ENCODE measurements at regions not wholly inside any gene's neighbourhood (a gene's known extent, or its start where the extent isn't known, plus 50 kb on each side); places are given as distances from the start of the nearest gene placed in this dataset.

DNA sequence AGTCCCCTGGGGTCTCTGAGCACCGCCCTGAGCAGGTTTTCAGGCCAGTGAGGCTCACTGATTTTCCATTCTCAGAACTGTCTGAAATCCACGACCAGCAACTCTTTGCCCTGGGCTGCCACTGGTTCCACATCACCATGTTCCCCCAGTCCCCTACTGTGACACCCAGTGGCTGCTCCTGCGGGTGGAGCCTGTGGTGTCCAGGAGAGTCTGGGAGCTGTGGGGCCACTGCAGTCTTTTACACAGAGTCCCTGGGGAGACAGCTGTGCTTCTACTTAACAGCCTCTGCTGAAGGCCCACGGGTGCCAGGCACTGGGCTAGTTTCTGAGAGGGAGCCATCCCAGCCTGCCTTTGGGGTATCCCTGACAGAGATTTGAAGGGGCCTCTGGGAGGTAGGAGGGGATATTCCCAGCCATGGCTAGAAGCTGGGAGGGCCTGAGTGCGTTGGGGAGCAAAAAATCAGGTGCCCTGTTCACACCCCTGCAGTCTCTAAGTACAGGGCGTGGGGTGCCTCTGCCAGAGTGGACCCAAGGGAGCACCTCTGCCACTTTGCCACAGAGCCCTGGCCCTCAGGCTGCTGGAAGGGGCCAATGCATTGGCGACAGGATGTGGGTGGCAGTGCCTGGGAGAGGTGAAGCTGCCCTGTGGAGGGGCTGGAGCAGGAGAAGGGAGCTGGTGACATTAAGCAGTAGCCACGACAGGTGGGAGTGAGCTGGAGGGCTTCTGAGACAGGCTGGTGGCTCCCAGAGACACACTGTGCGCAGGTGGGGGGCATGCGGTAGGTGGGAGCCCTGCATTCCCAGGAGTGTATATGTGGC is 200.2 kb upstream of the ZNF536 start:
- no peaks in the 10 kb centered on the region for H3K4me1 ChIP-seq (ENCODE audit: control insufficient read depth, insufficient read depth, low read length)

DNA sequence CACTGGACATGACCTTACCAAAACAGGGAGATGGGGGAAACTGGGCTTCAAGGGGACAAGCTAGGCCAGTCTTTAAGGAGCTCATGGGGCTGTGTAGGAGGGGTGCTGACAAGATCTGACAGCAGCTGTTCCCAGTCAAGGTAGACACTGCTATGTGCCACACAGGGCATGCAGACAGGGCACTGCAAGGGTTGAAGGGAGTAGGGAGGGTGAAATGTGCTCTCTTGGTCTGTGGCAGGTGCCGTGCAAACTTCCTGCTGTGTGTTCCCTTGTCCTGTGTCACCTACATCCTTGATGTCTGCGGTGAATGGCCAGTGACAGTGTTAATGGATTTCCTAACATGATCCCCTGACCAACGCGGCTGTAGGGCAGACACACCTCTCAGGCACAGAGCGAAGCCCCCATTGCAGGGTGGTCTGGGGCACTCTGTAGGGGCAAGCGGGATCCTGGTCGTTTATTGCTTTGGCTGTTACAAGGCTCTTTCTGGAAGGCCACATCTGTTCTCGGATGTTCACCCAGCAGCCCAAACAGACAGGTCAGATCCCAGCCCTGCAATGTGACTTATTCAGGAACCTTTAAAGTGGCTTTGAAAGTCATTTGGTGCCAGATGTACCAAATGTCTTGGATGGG is 199.5 kb upstream of the ZNF536 start:
- no peaks in the 10 kb centered on the region for H3K36me3 ChIP-seq (ENCODE audit: control insufficient read depth, insufficient read depth, low read length)
- no peaks in the 10 kb centered on the region for H3K4me1 ChIP-seq (ENCODE audit: control insufficient read depth, insufficient read depth, low read length)
- H3K9ac ChIP-seq (ENCODE audit: low read length) = no peak overlapping the region
- H3K27me3 ChIP-seq (ENCODE audit: control insufficient read depth, insufficient read depth, low read length) = no peaks in the 10 kb centered on the region
- no peaks in the 10 kb centered on the region for H3K9me3 ChIP-seq (ENCODE audit: control insufficient read depth, low read length)
- H3K4me3 ChIP-seq (ENCODE audit: low read length) = no peak overlapping the region

More for the DNA sequence above, 200.2 kb upstream of the ZNF536 start:
- H3K27me3 ChIP-seq (ENCODE audit: control insufficient read depth, insufficient read depth, low read length) = no peaks in the 10 kb centered on the region
- H3K9me3 ChIP-seq (ENCODE audit: control insufficient read depth, low read length) = no peaks in the 10 kb centered on the region
- H3K9ac ChIP-seq (ENCODE audit: low read length) = no peak overlapping the region
- H3K4me3 ChIP-seq (ENCODE audit: low read length) = no peak overlapping the region
- no peaks in the 10 kb centered on the region for H3K36me3 ChIP-seq (ENCODE audit: control insufficient read depth, insufficient read depth, low read length)

DNA sequence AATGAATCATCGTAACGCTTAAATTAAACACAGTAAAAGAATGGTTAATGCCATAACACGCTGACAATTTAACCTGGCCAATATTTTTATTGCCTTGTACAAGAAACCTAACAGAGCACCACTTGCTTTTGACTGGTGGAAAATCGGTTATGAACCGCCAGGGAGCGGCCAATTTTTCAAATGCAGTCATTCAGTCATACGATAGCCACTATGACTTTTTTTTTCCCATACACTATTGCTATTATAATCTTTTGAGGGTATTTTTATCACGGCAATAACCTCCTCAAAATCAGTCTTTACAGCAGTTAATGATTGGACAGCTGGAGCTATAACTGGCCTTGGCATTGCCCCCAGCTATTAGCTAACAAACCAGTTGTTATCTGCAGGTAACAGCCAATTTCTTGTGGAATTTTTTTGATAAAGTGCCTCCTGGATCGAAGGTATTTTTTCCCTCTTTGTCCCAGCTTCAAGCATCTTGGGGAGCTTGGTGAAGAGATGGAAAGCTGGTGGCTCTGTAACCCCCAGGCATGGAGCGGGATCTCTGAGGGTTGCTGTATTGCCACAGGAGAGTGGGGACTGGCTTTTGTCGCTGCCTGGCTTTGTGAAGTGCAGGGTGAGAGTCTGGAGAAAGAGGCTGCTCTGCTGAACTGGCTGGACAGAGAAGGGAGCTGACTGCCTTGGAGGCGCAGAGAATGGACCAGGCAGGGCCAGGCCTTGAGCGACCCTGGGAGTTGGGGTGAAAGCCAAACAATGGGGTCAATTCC is 198.4 kb upstream of the ZNF536 start:
- Histone ChIP-seq H3K4me1 (ENCODE audit: control insufficient read depth, insufficient read depth, low read length) (no peaks in the 10 kb centered on the region), H3K36me3 (ENCODE audit: control insufficient read depth, insufficient read depth, low read length) (no peaks in the 10 kb centered on the region), H3K9me3 (ENCODE audit: control insufficient read depth, low read length) (no peaks in the 10 kb centered on the region), H3K4me3 (ENCODE audit: low read length) (no peak overlapping the region), H3K9ac (ENCODE audit: low read length) (no peak overlapping the region), H3K27me3 (ENCODE audit: control insufficient read depth, insufficient read depth, low read length) (no peaks in the 10 kb centered on the region)

DNA sequence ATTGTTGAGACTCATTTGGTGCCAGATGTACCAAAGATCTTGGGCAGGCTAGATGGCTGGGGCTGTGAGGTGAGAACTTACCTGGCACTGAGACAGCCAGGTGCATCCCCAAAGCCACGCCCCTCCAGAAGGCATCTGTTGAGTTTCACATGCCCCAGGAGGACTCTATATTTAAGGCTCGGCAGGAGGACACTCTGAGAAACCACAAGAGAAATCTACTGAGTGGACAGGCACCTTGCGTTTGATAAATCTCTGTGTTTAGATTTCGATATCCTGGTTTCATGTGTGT is 197.9 kb upstream of the ZNF536 start:
- Histone ChIP-seq H3K4me3 (ENCODE audit: low read length) (no peak overlapping the region), H3K9ac (ENCODE audit: low read length) (no peak overlapping the region), H3K36me3 (ENCODE audit: control insufficient read depth, insufficient read depth, low read length) (no peaks in the 10 kb centered on the region), H3K27me3 (ENCODE audit: control insufficient read depth, insufficient read depth, low read length) (no peaks in the 10 kb centered on the region), H3K4me1 (ENCODE audit: control insufficient read depth, insufficient read depth, low read length) (no peaks in the 10 kb centered on the region), H3K9me3 (ENCODE audit: control insufficient read depth, low read length) (no peaks in the 10 kb centered on the region)

DNA sequence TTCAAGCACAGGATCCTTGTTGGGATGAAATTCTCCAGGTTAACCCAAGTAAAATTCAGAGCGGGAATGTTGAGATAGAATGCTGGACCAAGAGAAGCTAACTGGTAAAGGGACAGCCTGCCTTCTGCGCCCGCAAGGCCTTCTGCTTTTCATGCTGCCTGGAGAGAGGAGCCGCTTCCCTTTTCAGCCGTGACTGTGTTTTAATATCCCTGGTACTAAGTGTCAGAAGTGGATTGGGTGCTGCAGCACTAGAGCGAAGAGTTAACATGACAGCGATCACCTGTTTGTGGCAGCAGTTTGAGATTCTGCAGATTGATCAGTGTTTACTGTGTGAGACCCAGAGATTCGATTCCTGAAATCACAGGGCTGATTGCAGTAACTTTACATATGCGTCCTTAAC is 197.4 kb upstream of the ZNF536 start:
- Histone ChIP-seq H3K36me3 (ENCODE audit: control insufficient read depth, insufficient read depth, low read length) (no peaks in the 10 kb centered on the region), H3K9me3 (ENCODE audit: control insufficient read depth, low read length) (no peaks in the 10 kb centered on the region), H3K9ac (ENCODE audit: low read length) (no peak overlapping the region), H3K4me1 (ENCODE audit: control insufficient read depth, insufficient read depth, low read length) (no peaks in the 10 kb centered on the region), H3K4me3 (ENCODE audit: low read length) (no peak overlapping the region), H3K27me3 (ENCODE audit: control insufficient read depth, insufficient read depth, low read length) (no peaks in the 10 kb centered on the region)

DNA sequence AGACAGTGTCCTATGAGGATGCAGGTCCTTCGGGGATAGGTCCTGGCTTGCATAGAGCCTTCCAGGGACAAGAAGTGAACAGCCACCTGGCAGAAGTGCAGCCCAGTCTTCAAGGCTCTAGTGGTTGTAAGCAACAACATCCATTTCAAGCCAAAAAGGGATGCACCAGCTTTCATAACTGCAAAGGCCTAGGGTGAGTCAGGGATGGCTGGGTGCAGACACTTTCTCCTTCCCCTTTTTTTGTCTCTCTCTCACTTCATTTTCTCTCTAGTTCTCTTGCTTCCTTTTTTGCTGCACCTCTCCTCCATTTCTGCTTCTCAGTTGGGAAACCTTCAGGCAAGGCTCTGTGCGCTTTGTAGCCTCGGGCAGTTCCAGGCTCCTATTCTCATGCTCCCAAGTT is 196.2 kb upstream of the ZNF536 start:
- no peaks in the 10 kb centered on the region for H3K4me1 ChIP-seq (ENCODE audit: control insufficient read depth, insufficient read depth, low read length)
- no peak overlapping the region for H3K9ac ChIP-seq (ENCODE audit: low read length)
- no peak overlapping the region for H3K4me3 ChIP-seq (ENCODE audit: low read length)
- H3K9me3 ChIP-seq (ENCODE audit: control insufficient read depth, low read length) = no peaks in the 10 kb centered on the region
- H3K36me3 ChIP-seq (ENCODE audit: control insufficient read depth, insufficient read depth, low read length) = no peaks in the 10 kb centered on the region
- H3K27me3 ChIP-seq (ENCODE audit: control insufficient read depth, insufficient read depth, low read length) = no peaks in the 10 kb centered on the region

DNA sequence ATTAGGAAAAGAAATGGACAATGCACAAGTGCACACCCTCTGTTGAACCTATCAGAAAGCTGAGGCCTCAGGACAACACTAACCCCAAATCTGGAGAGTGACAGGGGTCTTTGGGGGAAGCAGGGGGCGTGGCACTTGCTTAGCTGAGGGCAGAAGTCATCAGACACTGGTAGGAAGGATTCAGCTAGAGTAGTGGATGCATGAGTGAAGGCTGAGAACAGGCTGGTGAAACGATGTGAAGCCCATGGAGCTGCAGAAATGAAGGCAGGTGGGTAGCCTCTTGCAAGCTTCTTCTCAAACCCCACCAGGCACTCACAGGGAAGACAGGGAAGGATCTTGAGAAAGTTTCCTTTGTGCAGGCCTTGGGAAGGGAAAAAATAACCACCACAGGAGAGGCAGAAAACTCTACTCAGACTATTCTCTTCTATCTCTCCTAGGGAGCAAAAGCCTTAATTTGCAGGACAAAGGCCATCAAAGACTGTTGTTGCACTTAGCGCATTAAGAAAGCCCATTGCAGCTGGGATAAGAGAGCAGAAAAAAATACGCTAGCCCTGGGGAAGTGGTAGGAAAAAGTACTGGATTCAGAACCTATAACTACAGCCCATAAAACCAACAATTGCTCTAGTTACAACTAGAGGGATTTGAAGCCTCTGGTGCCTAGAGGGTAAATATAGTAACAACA is 193.3 kb upstream of the ZNF536 start:
- Histone ChIP-seq H3K4me1 (ENCODE audit: control insufficient read depth, insufficient read depth, low read length) (no peaks in the 10 kb centered on the region), H3K9ac (ENCODE audit: low read length) (no peak overlapping the region), H3K27me3 (ENCODE audit: control insufficient read depth, insufficient read depth, low read length) (no peaks in the 10 kb centered on the region), H3K9me3 (ENCODE audit: control insufficient read depth, low read length) (no peaks in the 10 kb centered on the region), H3K36me3 (ENCODE audit: control insufficient read depth, insufficient read depth, low read length) (no peaks in the 10 kb centered on the region), H3K4me3 (ENCODE audit: low read length) (no peak overlapping the region)

DNA sequence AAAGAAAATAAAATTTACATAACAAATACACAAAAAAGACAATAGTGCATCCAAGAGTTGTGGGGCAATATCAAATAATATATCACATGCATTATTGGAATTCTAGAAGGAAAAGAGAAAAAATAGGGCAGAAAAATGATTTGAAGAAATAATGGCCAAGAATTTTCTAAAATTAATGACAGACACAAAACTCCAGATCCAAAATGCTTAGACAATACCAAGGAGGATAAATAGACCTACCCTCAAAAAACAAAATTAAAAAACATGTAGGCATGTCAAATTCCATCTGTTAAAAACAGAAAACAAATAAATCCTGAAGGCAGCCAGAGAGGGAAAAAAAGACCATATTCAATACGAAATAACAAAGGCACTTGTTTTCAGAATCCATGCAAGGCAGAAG is 191.5 kb upstream of the ZNF536 start:
- Histone ChIP-seq H3K27me3 (ENCODE audit: control insufficient read depth, insufficient read depth, low read length) (no peaks in the 10 kb centered on the region), H3K4me1 (ENCODE audit: control insufficient read depth, insufficient read depth, low read length) (no peaks in the 10 kb centered on the region), H3K9me3 (ENCODE audit: control insufficient read depth, low read length) (no peaks in the 10 kb centered on the region), H3K36me3 (ENCODE audit: control insufficient read depth, insufficient read depth, low read length) (no peaks in the 10 kb centered on the region), H3K4me3 (ENCODE audit: low read length) (no peak overlapping the region), H3K9ac (ENCODE audit: low read length) (no peak overlapping the region)

DNA sequence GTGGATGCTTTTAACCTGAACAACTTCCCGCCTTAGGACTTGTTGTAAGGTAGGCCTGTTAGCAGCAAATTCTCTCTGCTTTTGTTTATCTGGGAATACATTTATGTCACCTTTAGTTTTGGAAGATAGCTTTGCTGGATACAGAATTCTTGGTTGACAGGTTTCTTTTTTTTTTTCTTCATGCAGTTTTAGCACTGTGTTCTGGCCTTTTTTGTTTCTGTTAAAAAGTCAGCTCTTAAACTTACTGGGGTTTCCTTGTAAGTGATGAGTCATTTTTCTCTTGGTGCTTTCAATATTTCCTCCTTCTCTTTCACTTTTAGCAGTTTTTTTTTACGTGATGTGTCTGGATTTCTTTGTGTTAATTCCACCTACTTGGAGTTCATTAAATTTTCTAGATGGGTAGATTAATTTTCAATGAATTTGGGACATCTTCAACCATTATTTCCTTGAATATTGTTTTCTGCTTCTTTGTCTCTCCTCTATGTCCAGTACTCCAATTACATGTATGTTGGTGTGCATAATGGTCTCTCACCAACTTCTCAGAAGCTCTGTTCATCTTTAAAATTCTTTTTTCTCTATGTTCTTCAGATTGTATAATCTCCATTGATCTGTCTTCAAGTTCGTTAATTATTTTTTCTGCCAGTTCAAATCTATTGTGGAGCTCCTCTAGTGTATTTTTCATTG is 188.2 kb upstream of the ZNF536 start:
- Histone ChIP-seq H3K4me3 (ENCODE audit: low read length) (no peak overlapping the region), H3K27me3 (ENCODE audit: control insufficient read depth, insufficient read depth, low read length) (no peaks in the 10 kb centered on the region), H3K36me3 (ENCODE audit: control insufficient read depth, insufficient read depth, low read length) (no peaks in the 10 kb centered on the region), H3K4me1 (ENCODE audit: control insufficient read depth, insufficient read depth, low read length) (no peaks in the 10 kb centered on the region), H3K9ac (ENCODE audit: low read length) (no peak overlapping the region), H3K9me3 (ENCODE audit: control insufficient read depth, low read length) (no peaks in the 10 kb centered on the region)

DNA sequence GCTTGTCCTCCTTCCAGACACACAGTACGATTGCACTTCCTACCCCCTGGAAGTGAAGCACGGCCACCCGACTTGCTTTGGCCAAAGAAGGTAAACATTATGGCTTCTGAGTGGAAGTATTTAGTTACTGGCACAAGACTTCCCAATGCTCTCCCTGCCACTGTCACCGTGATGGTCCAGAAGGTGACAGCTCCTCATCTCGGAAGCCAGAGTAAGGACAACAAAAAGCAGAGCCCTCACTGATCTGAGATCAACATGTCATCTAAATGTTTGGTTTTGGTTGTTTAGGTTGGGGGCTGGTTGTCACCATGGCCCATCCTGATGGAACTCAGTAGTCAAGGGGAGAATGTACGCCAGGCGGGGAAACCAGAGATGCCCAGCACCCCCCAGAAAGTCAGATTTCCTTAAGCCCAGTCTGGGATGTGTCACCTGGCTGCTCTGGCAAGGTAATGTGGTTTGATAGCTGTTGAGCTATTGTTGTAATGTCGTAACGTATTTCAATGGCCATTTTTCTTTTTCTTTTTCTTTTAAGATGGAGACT is 170.1 kb upstream of the ZNF536 start:
- Histone ChIP-seq H3K4me1 (ENCODE audit: control insufficient read depth, insufficient read depth, low read length) (no peaks in the 10 kb centered on the region), H3K9ac (ENCODE audit: low read length) (no peak overlapping the region), H3K4me3 (ENCODE audit: low read length) (no peak overlapping the region), H3K27me3 (ENCODE audit: control insufficient read depth, insufficient read depth, low read length) (no peaks in the 10 kb centered on the region), H3K9me3 (ENCODE audit: control insufficient read depth, low read length) (no peaks in the 10 kb centered on the region), H3K36me3 (ENCODE audit: control insufficient read depth, insufficient read depth, low read length) (no peaks in the 10 kb centered on the region)

DNA sequence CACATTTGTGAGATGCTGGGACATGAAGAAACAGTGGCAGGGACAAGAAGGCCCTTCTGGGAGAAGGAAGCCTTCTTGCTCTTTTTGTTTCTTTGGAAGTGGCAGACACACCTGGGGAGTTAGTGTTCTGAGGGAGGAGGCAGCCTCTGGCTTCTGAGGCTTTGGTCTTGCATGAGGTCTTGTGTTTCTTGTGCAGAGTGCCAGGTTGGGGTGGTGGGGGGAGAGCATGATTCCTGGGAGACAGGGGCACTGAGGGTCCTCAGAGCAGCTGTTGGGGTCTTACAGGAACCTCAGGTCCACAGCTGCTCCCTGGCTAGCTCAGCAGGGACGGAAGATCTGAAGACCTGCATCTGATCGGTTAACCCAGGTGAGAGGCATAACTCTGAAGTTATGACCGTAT is 167.5 kb upstream of the ZNF536 start:
- H3K4me1 ChIP-seq (ENCODE audit: control insufficient read depth, insufficient read depth, low read length) = no peaks in the 10 kb centered on the region
- H3K9me3 ChIP-seq (ENCODE audit: control insufficient read depth, low read length) = no peaks in the 10 kb centered on the region
- H3K9ac ChIP-seq (ENCODE audit: low read length) = no peak overlapping the region
- no peaks in the 10 kb centered on the region for H3K36me3 ChIP-seq (ENCODE audit: control insufficient read depth, insufficient read depth, low read length)
- no peaks in the 10 kb centered on the region for H3K27me3 ChIP-seq (ENCODE audit: control insufficient read depth, insufficient read depth, low read length)
- H3K4me3 ChIP-seq (ENCODE audit: low read length) = no peak overlapping the region

Measured in mucosa of stomach (tissue), 1 donor.